KOPT-K1 (cell line): ENCODE measurements at regions not wholly inside any gene's neighbourhood (a gene's known extent, or its start where the extent isn't known, plus 50 kb on each side); places are given as distances from the start of the nearest gene placed in this dataset.

Source experiments
- H3K27ac ChIP-seq: fragments of 200-600 bp; sonication (generic); 2 replicates; pipeline ENCODE4 v1.5.1; 2016; ENCODE audit warnings: antibody characterized with exemption, mild to moderate bottlenecking, low read depth, low read length; ENCODE audit not compliant: poor library complexity, severe bottlenecking
- H3K36me3 ChIP-seq: fragments of 200-600 bp; sonication (generic); 2 replicates; pipeline ENCODE4 v1.5.1; 2017; ENCODE audit warnings: antibody characterized with exemption, mild to moderate bottlenecking, low read length, moderate library complexity; ENCODE audit not compliant: insufficient read depth
- H3K9me3 ChIP-seq: fragments of 200-600 bp; sonication (generic); 2 replicates; pipeline ENCODE4 v1.5.1; 2017; ENCODE audit warnings: antibody characterized with exemption, low read length, mild to moderate bottlenecking; ENCODE audit not compliant: insufficient read depth, poor library complexity, severe bottlenecking

DNA sequence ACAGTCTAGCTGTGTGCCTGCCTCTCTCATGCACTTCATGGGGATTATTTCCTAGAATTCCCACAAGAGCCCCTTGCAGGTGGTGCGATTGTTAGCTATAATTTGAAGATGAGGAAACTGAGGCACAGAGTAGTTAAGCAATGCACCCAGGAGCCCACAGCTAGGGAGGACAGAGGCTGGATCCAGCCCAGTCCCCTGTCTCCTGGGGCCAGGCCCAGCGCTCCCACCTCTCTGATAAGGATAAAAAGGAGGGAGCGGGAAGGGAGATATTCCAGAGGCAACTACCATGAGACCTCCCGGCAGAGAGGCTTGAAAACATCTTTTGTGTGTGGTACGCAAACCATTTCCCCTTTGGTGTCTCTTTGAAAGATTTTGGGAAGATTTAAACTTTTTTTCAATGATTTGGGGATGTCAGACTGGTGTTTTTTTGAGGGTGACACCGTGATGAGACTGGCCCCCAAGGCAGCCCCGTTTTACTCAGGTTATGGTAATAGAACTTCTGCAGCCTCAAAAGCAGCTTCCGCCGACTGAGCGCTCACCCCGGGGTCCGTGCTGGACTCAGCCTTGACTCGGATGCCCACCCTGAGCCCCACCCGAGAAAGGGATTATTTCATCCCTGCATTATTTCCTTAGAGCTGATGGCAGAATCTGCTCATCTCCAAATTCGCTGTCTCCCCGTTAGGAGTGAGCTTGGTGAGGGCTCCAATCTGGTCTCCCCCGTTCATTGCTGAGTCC lies 144.7 kb upstream of the IER5L start:
- Histone ChIP-seq H3K9me3 (no peaks in the 10 kb centered on the region), H3K27ac (no peak overlapping the region)

GRCh38 chr9:129322022-129322621 lies 144.1 kb upstream of the IER5L start:
- H3K27ac ChIP-seq, result no peak overlapping the region
- no peaks in the 10 kb centered on the region for H3K9me3 ChIP-seq
- no peaks in the 10 kb centered on the region for H3K36me3 ChIP-seq

More for the DNA sequence above, 144.7 kb upstream of the IER5L start:
- no peaks in the 10 kb centered on the region for H3K36me3 ChIP-seq

DNA sequence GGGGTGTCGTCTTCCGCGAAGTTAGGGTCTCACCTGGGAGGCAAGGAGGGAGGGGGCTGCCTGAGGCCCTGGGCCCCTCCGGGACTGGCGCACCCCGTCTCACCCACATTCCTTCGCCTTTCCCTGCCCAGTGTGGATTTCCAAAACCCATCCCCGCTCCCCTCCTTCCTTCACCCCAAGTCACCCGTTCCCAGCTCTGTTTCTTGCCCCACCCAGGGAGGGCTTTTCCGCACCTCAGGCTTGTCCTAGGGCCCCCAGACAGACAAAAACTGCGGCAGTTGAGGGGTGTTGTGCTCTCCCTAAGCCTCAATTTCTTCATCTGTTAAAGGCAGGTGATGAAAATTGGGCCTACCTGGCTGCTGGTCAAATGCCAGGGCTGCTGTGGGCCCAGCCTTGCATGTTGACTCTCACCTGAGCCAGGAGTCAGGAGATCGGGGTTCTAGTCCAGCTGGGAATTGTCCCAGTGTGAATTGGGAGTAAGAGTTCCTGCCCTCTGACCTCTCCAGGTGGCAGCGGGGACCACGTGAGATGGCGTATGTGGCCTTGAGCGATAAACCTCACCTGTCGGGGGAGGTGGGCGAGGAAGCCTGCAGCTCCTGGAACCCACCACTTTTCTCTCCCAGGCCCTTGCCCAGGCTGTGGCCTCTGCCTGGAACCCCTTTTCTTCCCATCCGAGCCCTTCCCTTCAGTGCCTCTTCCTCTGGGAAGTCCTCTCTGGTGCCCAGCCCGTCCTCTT lies 143.4 kb upstream of the IER5L start:
- no peaks in the 10 kb centered on the region for H3K9me3 ChIP-seq
- peak overlapping the region; percentile 64 for H3K27ac ChIP-seq
- no peaks in the 10 kb centered on the region for H3K36me3 ChIP-seq

DNA sequence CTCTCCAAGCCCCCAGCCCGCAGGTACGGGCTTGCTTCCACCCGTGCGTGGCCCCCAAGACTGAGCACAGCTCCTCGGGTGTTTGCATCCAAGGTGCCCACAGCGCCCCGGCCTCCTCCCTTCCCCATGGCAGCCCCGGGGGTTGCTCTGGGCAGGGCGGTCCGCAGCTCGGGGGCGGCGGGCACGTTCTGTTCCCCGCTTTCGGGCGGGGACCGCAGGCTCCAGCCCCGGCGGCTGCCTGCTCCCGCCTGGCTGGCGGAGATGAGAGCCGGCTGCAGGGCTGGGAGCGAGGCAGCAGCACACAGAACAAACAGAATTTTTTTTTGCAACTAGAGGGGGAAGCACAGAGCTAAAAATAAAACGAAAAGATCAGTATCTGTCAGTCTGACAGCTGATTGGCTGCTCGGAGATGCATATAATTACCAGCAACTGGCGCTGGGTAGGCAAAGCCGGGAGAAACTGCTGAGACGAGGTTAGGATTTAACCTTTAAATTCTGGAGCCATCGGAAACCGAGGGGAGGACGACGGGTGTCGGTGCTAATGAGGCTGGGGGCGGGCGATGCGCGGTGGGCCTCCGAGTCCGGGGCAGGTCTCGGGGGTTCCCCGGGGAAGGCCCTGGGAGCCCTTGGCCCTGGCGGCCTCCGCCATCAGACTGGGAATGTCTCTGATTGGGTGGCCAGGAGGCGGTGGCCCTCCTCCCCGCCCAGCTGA lies 142.7 kb upstream of the IER5L start:
- Histone ChIP-seq H3K27ac (peak overlapping the region; percentile 64), H3K36me3 (no peaks in the 10 kb centered on the region), H3K9me3 (no peaks in the 10 kb centered on the region)

GRCh38 chr9:129319938-129320481 lies 141.9 kb upstream of the IER5L start:
- no peaks in the 10 kb centered on the region for H3K9me3 ChIP-seq
- peak overlapping the region; percentile 64 for H3K27ac ChIP-seq

DNA sequence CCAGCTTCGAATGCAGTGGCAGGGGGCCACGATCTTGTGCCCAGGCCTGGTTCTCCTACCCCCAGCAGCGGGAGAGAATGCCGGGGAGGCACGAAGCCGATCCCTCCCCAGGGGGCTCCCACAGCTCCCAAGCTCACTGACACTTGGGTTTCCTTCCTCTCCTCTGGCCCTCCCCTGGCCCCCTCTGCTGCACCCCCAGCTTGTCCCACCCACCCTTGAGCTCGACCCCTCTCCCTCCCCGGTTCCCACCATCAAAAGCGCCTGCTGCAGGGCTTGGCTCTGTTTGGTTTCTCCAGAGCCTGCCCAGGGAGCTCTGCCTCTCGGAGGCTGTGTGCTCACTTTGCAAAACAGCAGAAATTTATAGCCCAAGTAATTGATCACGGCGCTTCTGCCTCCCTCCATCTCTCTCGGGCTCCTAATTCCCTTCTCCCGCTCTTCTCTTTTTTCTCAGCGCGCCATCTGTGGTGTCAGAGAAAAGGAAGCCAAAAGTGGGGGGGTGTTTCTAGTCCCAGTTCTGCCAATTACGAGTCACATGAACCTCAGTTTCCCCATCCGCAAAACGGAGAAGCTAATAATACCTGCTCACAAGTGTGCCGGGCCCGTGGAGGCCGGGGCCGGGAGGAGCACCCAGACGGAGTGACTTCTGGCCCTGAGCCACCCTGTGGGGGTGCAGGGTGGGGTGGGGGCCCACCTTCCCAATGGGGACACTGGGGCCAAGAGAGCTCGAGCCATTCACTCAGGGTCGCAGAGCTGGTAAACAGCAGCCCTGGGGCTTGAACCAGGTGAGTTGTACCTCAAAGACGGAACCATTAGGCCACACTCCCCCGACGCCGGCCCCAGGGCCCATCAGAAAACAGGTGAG lies 141.2 kb upstream of the IER5L start:
- Histone ChIP-seq H3K9me3 (no peaks in the 10 kb centered on the region), H3K36me3 (no peaks in the 10 kb centered on the region), H3K27ac (no peak overlapping the region)

More at GRCh38 chr9:129319938-129320481, 141.9 kb upstream of the IER5L start:
- H3K36me3 ChIP-seq, result no peaks in the 10 kb centered on the region

DNA sequence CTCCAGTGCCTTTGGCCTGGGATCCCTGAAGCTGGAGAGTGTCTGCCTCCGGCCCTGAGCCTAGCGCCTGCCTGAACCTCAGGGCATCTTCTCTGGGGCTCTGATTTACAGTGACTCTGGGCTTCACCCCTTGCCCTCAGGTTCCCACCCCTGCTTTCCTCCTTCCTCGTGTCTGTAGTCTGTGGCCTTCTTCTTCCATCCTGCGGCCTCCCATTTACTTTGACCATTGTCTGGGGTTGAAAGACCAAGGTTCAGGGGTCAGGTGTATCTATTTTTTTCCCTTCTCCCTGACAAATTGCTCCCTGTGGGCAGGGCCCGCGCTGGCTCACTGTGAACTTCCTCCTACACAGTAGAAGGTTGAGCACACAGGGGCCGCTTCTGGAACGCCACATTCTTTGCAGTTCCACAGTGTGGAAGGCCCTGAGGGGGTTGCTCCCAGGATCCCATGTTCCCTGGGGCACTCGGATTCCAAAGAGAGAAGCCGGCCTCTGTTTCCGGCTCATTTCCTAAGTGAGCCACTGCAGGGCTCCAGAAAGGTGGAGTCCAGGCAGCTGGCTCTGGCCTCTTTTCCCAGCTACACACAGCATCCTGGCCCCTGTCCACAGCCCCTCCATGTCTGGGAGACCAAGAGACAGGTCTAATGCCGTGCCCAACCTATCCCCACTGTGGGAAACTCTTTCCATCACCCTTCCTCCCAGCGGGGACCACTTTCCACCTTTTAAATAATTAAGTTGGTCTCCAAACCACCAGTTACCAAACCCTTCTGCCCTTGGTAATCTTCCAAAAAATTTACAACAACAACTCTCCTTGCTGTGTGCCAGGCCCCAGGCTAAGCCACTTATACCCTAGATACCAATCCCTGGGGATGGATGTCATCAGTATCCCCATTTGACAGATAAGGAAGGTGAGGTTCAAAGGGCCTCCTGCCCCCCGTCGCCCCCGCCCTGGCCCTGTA lies 140.3 kb upstream of the IER5L start:
- H3K9me3 ChIP-seq, result no peaks in the 10 kb centered on the region
- no peaks in the 10 kb centered on the region for H3K36me3 ChIP-seq
- no peak overlapping the region for H3K27ac ChIP-seq

DNA sequence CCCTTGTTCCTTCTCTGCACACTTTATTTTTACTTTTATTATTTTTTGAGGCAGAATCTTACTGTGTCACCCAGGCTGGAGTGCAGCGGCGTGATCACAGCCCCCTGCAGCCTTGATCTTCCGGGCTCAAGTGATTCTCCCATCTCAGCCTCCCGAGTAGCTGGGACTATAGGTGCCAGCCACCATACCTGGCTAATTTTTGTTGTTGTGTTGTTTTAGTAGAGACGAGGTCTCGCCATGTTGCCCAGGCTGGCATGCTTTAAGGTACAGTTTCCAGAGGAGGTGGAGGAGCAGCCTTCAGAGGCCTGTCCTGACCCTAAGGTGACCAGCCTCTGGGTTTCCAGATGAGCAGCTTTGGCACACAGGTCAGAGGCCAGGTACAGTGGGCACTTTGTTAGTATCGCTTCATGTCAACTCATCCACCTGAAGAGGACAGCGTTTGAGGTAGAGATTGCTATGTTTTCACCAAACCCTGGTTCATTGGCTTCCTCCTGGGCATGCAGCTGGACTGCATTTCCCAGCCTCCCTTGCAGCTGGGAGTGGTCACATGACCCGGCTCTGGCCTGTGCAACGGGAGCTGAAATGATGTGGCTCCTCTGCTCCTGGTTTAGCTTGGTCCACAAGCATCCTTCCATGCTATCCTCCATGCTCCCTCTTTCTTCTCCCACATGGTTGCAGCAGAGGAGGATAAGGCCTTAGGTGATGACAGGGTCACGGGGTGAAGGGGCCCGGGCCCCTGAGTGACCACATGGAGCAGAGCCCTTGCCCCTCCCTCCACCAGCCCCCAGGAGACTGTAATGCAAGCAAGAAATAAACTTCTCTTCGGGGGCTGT lies 139.3 kb upstream of the IER5L start:
- H3K27ac ChIP-seq, result no peak overlapping the region
- H3K36me3 ChIP-seq, result no peaks in the 10 kb centered on the region
- no peaks in the 10 kb centered on the region for H3K9me3 ChIP-seq

DNA sequence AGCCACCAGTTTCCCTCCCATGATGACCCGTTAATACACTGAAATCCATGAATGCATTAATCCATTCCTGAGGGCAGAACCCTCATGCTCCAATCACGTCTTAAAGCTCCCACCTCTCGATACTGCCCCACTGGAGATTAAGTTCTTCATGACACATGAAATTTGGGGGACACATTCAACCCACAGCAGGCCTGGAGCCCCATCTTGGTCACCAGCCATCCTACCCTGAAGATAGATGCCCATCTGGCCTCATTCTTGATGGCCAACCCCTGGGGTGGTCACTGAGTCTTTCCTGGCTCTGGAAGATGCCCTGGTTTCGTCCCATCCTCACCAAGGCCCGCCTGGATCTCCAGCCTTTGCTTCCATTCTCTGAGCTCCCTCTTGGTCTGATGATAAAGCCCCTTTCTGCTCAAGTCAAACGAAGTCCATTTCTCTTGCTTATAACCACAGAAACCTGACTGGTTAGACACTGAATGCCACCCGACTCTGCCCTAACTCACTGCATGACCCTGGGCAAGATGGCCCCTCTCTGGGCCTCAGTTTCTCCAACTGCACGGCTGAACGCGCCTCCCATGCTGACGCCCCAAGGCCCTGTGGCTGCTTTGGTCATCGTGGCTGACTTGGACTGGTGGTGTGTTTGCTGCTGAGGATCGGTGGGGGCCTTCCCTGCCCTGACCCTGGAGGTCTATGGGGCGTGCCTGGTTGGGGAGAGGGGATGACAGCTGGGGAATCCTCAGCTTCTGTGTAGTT lies 138.4 kb upstream of the IER5L start:
- Histone ChIP-seq H3K27ac (no peak overlapping the region), H3K9me3 (no peaks in the 10 kb centered on the region), H3K36me3 (no peaks in the 10 kb centered on the region)

- no peak overlapping the region for H3K27ac ChIP-seq
- H3K9me3 ChIP-seq, result no peaks in the 10 kb centered on the region
- no peaks in the 10 kb centered on the region for H3K36me3 ChIP-seq
Observed at GRCh38 chr9:129313331-129313955, 135.4 kb upstream of the IER5L start.

DNA sequence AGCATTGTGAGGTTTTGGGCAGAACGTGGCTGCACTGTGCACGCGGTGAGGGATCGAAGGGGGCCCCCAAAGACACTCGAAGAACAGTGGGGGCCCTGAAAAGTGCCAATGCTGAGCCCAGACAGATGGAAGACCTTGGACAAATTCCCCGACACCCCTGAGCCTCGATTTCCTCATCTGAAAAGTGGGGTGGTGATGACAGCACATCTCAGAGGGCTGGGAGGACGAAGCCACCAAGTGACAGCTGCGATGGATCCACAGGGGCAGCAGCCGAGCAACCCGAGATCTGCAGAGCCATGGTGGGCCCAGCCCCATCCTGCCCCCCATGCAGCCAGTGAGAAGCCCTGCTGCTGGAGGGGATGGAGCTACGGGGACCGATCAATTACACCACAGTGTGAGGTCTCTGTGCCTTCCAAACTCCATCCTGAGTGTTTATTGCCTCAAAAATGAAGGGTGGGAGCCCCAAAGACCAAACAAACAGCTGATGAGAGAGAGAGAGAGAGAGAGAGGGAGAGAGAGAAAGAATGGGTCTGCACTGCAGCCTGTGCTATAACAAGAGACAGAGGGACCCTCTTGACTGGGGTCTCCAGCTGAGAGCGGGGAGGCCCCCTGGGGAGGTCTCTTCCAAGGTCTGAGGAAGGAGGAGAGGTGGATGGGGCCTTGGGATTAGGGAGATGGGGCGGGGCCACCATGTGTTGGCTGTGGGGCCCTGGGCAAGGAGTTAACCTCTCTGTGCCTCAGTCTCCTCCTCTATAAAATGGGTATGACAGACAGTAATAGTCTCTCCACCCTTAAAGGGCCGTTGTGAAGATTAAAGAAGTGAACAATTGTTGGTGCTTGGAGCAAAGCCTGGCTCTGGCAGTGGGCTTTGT lies 134.4 kb upstream of the IER5L start:
- H3K27ac ChIP-seq, result no peak overlapping the region
- no peaks in the 10 kb centered on the region for H3K9me3 ChIP-seq

More for the DNA sequence above, 134.4 kb upstream of the IER5L start:
- no peaks in the 10 kb centered on the region for H3K36me3 ChIP-seq
